ENCODE measurements at regions not wholly inside any gene's neighbourhood (a gene's known extent, or its start where the extent isn't known, plus 50 kb on each side); places are given as distances from the start of the nearest gene placed in this dataset.

DNA sequence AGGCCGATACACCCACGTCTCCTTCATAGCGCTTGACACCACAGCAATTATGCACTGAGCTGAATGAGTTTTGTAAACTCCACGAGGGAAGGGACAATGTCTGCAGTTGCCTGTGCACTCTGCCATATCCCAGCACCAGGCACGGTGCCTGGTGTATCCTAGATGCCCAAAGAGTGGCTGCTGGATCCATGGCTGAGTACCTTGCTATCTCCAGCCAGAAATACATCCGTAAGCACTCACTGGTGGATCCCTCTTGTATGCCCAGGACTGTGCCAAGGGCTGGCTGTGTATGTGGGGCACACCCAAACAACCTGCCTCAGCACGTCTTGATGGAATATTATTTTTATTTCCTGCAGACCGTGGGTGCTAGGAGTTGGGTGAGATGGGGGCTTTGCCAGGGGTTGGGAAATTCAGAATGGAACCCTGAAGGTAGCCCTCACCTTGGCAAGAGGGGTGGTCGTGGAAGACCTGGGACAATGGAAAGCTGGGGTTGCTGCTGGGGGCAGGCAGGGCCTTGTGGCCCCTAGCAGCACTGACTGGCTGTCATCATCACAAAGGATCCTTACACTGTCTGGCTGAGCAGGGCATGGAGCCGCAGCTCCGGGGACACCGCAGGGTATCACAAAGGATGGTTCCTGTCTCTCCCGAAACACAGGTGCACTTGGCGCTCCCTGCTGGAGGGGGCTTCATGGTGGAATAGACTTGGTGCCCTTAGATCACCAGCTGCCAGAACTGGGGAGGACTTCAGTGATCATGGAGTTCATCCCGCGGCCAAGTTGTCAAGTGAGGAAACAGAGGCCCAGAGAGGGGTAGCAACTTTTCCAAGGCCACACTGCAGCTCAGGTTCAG, 131.3 kb downstream of the URI1 start:
- no peak overlapping the region for H3K4me2 ChIP-seq (ENCODE audit: control insufficient read depth, insufficient read depth)
- TF ChIP-seq EGR1 (IDR thresholded peaks at IDR 0.05; ENCODE audit: borderline replicate concordance in 1 of 2, low read depth in 2 of 2, low read length in 2 of 2) = no peak
- TF ChIP-seq CBX3 (IDR thresholded peaks at IDR 0.05; ENCODE audit: borderline replicate concordance, low read depth) = no peak
- TF ChIP-seq SMC3 (IDR thresholded peaks at IDR 0.05; ENCODE audit: borderline replicate concordance, low read length) = no peak
- no peak for TF ChIP-seq WRNIP1 (IDR thresholded peaks at IDR 0.05; ENCODE audit: borderline replicate concordance, low read depth, low read length)
- no peak for TF ChIP-seq MYC (IDR thresholded peaks at IDR 0.05; ENCODE audit: insufficient read depth, insufficient read length, insufficient replicate concordance, low read length, severe bottlenecking)
- TF ChIP-seq JUND (IDR thresholded peaks at IDR 0.05; ENCODE audit: low read depth, low read length) = no peak
- TF ChIP-seq, protein P1, sequence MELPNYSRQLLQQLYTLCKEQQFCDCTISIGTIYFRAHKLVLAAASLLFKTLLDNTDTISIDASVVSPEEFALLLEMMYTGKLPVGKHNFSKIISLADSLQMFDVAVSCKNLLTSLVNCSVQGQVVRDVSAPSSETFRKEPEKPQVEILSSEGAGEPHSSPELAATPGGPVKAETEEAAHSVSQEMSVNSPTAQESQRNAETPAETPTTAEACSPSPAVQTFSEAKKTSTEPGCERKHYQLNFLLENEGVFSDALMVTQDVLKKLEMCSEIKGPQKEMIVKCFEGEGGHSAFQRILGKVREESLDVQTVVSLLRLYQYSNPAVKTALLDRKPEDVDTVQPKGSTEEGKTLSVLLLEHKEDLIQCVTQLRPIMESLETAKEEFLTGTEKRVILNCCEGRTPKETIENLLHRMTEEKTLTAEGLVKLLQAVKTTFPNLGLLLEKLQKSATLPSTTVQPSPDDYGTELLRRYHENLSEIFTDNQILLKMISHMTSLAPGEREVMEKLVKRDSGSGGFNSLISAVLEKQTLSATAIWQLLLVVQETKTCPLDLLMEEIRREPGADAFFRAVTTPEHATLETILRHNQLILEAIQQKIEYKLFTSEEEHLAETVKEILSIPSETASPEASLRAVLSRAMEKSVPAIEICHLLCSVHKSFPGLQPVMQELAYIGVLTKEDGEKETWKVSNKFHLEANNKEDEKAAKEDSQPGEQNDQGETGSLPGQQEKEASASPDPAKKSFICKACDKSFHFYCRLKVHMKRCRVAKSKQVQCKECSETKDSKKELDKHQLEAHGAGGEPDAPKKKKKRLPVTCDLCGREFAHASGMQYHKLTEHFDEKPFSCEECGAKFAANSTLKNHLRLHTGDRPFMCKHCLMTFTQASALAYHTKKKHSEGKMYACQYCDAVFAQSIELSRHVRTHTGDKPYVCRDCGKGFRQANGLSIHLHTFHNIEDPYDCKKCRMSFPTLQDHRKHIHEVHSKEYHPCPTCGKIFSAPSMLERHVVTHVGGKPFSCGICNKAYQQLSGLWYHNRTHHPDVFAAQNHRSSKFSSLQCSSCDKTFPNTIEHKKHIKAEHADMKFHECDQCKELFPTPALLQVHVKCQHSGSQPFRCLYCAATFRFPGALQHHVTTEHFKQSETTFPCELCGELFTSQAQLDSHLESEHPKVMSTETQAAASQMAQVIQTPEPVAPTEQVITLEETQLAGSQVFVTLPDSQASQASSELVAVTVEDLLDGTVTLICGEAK (IDR thresholded peaks at IDR 0.05; ENCODE audit: borderline replicate concordance) = no peak
- no peak for TF ChIP-seq NR2C2 (IDR thresholded peaks at IDR 0.05; ENCODE audit: borderline replicate concordance, control insufficient read depth, insufficient read length, low read depth)
- no peak for TF ChIP-seq RBBP5 (conservative IDR thresholded peaks at IDR 0.05)
- TF ChIP-seq, protein P2, sequence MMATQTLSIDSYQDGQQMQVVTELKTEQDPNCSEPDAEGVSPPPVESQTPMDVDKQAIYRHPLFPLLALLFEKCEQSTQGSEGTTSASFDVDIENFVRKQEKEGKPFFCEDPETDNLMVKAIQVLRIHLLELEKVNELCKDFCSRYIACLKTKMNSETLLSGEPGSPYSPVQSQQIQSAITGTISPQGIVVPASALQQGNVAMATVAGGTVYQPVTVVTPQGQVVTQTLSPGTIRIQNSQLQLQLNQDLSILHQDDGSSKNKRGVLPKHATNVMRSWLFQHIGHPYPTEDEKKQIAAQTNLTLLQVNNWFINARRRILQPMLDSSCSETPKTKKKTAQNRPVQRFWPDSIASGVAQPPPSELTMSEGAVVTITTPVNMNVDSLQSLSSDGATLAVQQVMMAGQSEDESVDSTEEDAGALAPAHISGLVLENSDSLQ (IDR thresholded peaks at IDR 0.05) = no peak
- no peak for TF ChIP-seq KAT2A (conservative IDR thresholded peaks at IDR 0.05; ENCODE audit: control insufficient read depth, low read depth, low read length)
- H3K4me3 ChIP-seq = no peak overlapping the region
- ChIA-PET POLR2A (no interaction called here), CTCF (no interaction called here), RAD21 (ENCODE audit: unreplicated experiment) (no interaction called here), SMC1A (ENCODE audit: uncharacterized antibody, unreplicated experiment) (interaction anchor here (0.6 kb wide), 1 partner anchor 35 kb away, joined by 3 read pairs; no protein-coding TSS in a partner anchor)
- no peaks in the 10 kb centered on the region; a peak in 2 of 4 replicates for H3K27me3 ChIP-seq (replicated peaks in 1 of 2; ENCODE audit: control insufficient read depth in 2 of 2, insufficient read depth in 2 of 2, low read length in 1 of 2)
- H4K20me1 ChIP-seq (ENCODE audit: control insufficient read depth, insufficient read depth) = no peaks in the 10 kb centered on the region
- DNase-seq (ENCODE audit: low read depth, low spot score) (no peak), FAIRE-seq (no peak), ATAC-seq (no peak)
- 52% methylated on average over 16 of the region's 16 CpGs for WGBS (ENCODE audit: insufficient coverage, insufficient replicate concordance, low lambda C conversion rate, missing lambda C conversion rate)
- H3K79me2 ChIP-seq (ENCODE audit: control insufficient read depth, insufficient read depth, low read length) = no peaks in the 10 kb centered on the region
- no peaks in the 10 kb centered on the region for H3K9me3 ChIP-seq (replicated peaks; ENCODE audit: control insufficient read depth, insufficient read depth, low read length)
- no TSS peak for BruUV-seq (replicated peaks)
- H3K27ac ChIP-seq (ENCODE audit: control insufficient read depth, insufficient read depth) = no peak overlapping the region
- in situ Hi-C loops (cut with MboI) (no loop called here), intact Hi-C loops (cut with micrococcal nuclease; ENCODE audit: unreplicated experiment) (no loop called here)
- no peaks in the 10 kb centered on the region for H3K36me3 ChIP-seq (ENCODE audit: control insufficient read depth in 2 of 2, insufficient read depth in 2 of 2, low read length in 1 of 2)
- H2AFZ ChIP-seq (ENCODE audit: control insufficient read depth, low read depth, low read length) = no peak overlapping the region
- no peaks in the 10 kb centered on the region for H3K4me1 ChIP-seq (ENCODE audit: control insufficient read depth, insufficient read depth, low read length)
- no peak overlapping the region for H3K9ac ChIP-seq (ENCODE audit: control insufficient read depth, insufficient read depth, low read length)
